DND-41 (cell line): ENCODE measurements at regions not wholly inside any gene's neighbourhood (a gene's known extent, or its start where the extent isn't known, plus 50 kb on each side); places are given as distances from the start of the nearest gene placed in this dataset.

Experiments
- ATAC-seq: fragments of 200-7000 bp; cut with Tn5 transposase; 3 replicates; pipeline ENCODE4 v1.9.1; 2021; ENCODE audit warnings: low read depth; ENCODE audit not compliant: insufficient read depth
- DNase-seq: peaks from one replicate; pipeline ENCODE4 v3.0.0-alpha.2; 2020
- H2AFZ ChIP-seq: 2 replicates; pipeline ENCODE4 v1.6.0; 2012; ENCODE audit warnings: low read depth, low read length
- H3K27ac ChIP-seq: 2 replicates; pipeline ENCODE4 v1.5.1; 2012; ENCODE audit warnings: low read length, inconsistent platforms
- H3K27me3 ChIP-seq: fragments of 200-600 bp; sonication (generic); 2 replicates; pipeline ENCODE4 v1.6.0; 2012; ENCODE audit warnings: low read length, mild to moderate bottlenecking, inconsistent platforms; ENCODE audit not compliant: insufficient read depth, poor library complexity
- H3K36me3 ChIP-seq: 2 replicates; pipeline ENCODE4 v1.5.1; 2012; ENCODE audit warnings: low read length, inconsistent platforms; ENCODE audit not compliant: insufficient read depth
- H3K4me1 ChIP-seq: 2 replicates; pipeline ENCODE4 v1.5.1; 2012; ENCODE audit warnings: mild to moderate bottlenecking, low read length; ENCODE audit not compliant: insufficient read depth
- H3K4me2 ChIP-seq: 2 replicates; pipeline ENCODE4 v1.6.0; 2012; ENCODE audit warnings: mild to moderate bottlenecking, moderate library complexity, low read length, inconsistent platforms; ENCODE audit not compliant: insufficient read depth
- H3K4me3 ChIP-seq, 2 experiments: fragments of 200-600 bp in 1 of 2; shearing (Covaris generic) in 1 of 2; 2 replicates each; pipeline ENCODE4 v1.5.1; 2012 to 2016; ENCODE audit warnings: inconsistent platforms in 2 of 2, low read length in 2 of 2, mild to moderate bottlenecking in 2 of 2, low read depth in 1 of 2, moderate library complexity in 1 of 2
- H3K79me2 ChIP-seq: 2 replicates; pipeline ENCODE4 v1.6.0; 2012; ENCODE audit warnings: low read length, inconsistent platforms; ENCODE audit not compliant: insufficient read depth
- H3K9ac ChIP-seq: 2 replicates; pipeline ENCODE4 v1.6.0; 2012; ENCODE audit warnings: low read depth, mild to moderate bottlenecking, inconsistent platforms, low read length, moderate library complexity
- H3K9me3 ChIP-seq: 2 replicates; pipeline ENCODE4 v1.5.1; 2012; ENCODE audit warnings: low read length, moderate library complexity, mild to moderate bottlenecking, inconsistent platforms; ENCODE audit not compliant: insufficient read depth, severe bottlenecking
- H4K20me1 ChIP-seq: 2 replicates; pipeline ENCODE4 v1.6.0; 2012; ENCODE audit warnings: low read length; ENCODE audit not compliant: insufficient read depth
- EZH2 ChIP-seq: IDR thresholded peaks from 3 replicates; pipeline ENCODE4 v1.6.1; 2012; ENCODE audit warnings: borderline replicate concordance, low read depth, mild to moderate bottlenecking, moderate library complexity, low read length, inconsistent platforms; ENCODE audit not compliant: severe bottlenecking
- TF ChIP-seq, protein P1 (sequence below): IDR thresholded peaks from 2 replicates; pipeline ENCODE4 v1.5.1; 2012; ENCODE audit warnings: borderline replicate concordance, low read length, moderate library complexity, mild to moderate bottlenecking; ENCODE audit not compliant: poor library complexity, severe bottlenecking; ENCODE audit errors: extremely low read depth

DNA sequence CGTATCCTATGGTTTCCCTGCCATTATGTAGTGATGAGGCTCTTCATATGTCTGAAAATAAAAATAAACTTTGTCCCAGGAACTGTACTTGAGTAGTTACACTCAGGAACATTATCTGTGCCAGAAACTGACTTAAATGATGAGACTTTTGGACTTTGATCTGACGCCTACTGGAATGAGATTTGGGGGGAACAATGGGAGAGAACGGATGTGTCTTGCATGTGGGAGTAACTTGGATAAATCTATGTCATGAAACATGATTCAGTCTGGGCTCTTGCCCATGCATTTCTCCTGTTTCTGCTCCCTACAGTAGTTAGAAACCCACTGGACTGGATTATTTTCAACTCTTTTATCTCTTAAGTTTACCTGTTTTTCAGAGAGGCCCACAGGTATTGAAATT, 2351.4 kb downstream of the PCDH7 start:
- no peaks in the 10 kb centered on the region for H3K36me3 ChIP-seq
- no peak overlapping the region for H3K4me2 ChIP-seq
- ATAC-seq (no peak), DNase-seq (no peak)
- H2AFZ ChIP-seq = no peak overlapping the region
- no peaks in the 10 kb centered on the region for H4K20me1 ChIP-seq
- H3K4me1 ChIP-seq = no peaks in the 10 kb centered on the region
- no peak overlapping the region for H3K27ac ChIP-seq
- H3K9ac ChIP-seq = no peak overlapping the region
- no peak overlapping the region for H3K4me3 ChIP-seq
- no peaks in the 10 kb centered on the region for H3K9me3 ChIP-seq
- no peaks in the 10 kb centered on the region for H3K27me3 ChIP-seq
- TF ChIP-seq, protein P1, sequence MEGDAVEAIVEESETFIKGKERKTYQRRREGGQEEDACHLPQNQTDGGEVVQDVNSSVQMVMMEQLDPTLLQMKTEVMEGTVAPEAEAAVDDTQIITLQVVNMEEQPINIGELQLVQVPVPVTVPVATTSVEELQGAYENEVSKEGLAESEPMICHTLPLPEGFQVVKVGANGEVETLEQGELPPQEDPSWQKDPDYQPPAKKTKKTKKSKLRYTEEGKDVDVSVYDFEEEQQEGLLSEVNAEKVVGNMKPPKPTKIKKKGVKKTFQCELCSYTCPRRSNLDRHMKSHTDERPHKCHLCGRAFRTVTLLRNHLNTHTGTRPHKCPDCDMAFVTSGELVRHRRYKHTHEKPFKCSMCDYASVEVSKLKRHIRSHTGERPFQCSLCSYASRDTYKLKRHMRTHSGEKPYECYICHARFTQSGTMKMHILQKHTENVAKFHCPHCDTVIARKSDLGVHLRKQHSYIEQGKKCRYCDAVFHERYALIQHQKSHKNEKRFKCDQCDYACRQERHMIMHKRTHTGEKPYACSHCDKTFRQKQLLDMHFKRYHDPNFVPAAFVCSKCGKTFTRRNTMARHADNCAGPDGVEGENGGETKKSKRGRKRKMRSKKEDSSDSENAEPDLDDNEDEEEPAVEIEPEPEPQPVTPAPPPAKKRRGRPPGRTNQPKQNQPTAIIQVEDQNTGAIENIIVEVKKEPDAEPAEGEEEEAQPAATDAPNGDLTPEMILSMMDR = no peak
- no peak for TF ChIP-seq EZH2
- H3K79me2 ChIP-seq = no peaks in the 10 kb centered on the region

DNA sequence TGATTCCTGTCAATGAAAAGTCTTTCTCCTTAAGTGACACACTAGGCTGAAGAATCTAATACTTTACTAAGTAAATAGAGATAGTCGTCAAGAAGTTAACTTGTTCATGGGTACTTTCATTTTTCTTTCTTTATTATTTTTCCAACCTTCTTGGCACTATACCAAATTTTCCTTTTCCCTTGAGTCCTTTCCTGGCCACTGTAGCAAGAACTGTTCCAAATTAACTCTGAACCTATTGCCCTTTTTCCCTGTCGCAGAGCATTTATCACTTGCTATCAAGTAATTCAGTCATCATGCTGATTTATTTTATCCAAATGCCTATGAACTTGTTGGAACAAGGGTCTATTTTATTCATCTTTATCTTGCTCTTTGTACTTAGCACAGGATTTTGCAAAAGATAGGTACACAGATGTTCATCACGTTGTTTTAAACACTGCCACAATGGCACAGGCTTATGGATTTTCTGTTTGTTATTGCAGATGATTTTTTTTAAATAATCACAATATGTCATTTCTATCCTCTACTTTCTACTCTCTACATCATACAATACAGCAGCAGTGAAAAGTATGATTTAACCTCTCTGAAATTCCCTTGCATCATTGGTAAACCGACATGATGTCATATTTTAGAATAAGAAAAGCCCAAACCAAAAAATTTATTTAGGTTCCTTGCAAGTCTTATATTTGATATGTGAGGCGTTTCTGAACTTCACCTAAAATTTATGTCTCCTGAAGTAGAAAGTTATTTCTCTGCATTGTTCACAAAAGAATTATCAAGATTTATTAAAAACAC, 2352.3 kb downstream of the PCDH7 start:
- Histone ChIP-seq H3K4me1 (no peaks in the 10 kb centered on the region), H3K4me3 (no peak overlapping the region), H3K36me3 (no peaks in the 10 kb centered on the region), H2AFZ (no peak overlapping the region), H3K27me3 (no peaks in the 10 kb centered on the region), H3K4me2 (no peak overlapping the region), H3K9me3 (no peaks in the 10 kb centered on the region), H3K27ac (no peak overlapping the region), H4K20me1 (no peaks in the 10 kb centered on the region), H3K9ac (no peak overlapping the region), H3K79me2 (no peaks in the 10 kb centered on the region)
- DNase-seq = no peak
- ATAC-seq = no peak
- no peak for TF ChIP-seq EZH2

DNA sequence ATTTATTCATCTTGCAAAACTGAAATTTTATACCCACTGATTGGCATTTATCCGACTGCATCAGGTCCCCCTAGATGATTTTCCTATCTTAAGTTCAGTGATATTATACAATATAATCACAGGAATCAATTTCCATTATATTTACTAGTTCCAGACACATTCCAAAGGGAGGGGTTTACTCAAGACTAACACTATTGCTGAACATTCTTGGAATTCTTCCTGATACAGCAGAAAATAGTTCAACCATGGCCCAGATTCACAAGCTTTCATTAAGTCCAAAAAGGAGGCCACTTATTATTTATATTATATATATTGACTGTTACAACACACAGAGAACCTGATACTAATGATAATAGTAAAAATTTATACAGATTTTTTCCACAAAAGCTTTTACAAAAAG, 2353.6 kb downstream of the PCDH7 start:
- no peaks in the 10 kb centered on the region for H3K9me3 ChIP-seq
- no peak overlapping the region for H2AFZ ChIP-seq
- ATAC-seq = no peak
- no peaks in the 10 kb centered on the region for H3K79me2 ChIP-seq
- TF ChIP-seq, protein P1 = no peak
- no peak for TF ChIP-seq EZH2
- H3K9ac ChIP-seq = no peak overlapping the region
- H4K20me1 ChIP-seq = no peaks in the 10 kb centered on the region
- H3K4me1 ChIP-seq = no peaks in the 10 kb centered on the region
- no peaks in the 10 kb centered on the region for H3K27me3 ChIP-seq
- no peak overlapping the region for H3K4me3 ChIP-seq
- no peak overlapping the region for H3K27ac ChIP-seq
- no peaks in the 10 kb centered on the region for H3K36me3 ChIP-seq
- no peak overlapping the region for H3K4me2 ChIP-seq
- no peak for DNase-seq

DNA sequence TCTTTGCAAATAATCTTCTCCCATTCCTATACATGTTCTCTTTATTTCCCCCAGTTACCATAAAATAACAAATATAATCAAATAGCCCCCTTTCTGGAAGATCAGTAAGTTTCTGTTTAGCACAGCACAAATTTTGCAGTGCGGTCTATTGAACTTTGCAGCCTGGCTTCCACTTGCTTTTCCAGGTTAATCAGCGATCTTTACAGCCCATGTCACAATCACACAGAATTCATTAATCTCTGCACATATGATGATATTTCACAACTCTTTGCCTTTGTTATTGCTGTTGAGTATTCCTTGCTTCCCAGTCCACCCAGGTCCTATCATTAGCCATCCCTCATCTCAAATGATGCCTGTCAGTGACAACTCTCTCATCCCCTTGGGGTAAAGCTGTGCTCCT, 2358.0 kb downstream of the PCDH7 start:
- Histone ChIP-seq H3K4me2 (no peak overlapping the region), H3K4me3 (no peak overlapping the region), H3K27ac (no peak overlapping the region), H3K9ac (no peak overlapping the region), H3K9me3 (no peaks in the 10 kb centered on the region), H3K27me3 (no peaks in the 10 kb centered on the region), H2AFZ (no peak overlapping the region), H3K36me3 (no peaks in the 10 kb centered on the region), H4K20me1 (no peaks in the 10 kb centered on the region), H3K4me1 (no peaks in the 10 kb centered on the region), H3K79me2 (no peaks in the 10 kb centered on the region)
- no peak for ATAC-seq
- no peak for DNase-seq
- TF ChIP-seq, protein P1 = no peak
- TF ChIP-seq EZH2 = no peak
